SU-DHL-6 (cell line): ENCODE measurements at regions not wholly inside any gene's neighbourhood (a gene's known extent, or its start where the extent isn't known, plus 50 kb on each side); places are given as distances from the start of the nearest gene placed in this dataset.

Experiments
- H2AFZ ChIP-seq: fragments of 200-600 bp; sonication (generic); 2 replicates; pipeline ENCODE4 v1.6.1; 2014; ENCODE audit warnings: low read depth, mild to moderate bottlenecking, moderate library complexity, mixed read lengths, antibody characterized with exemption, low read length; ENCODE audit not compliant: severe bottlenecking
- H3F3A ChIP-seq: fragments of 200-600 bp; shearing (Covaris generic); 2 replicates; pipeline ENCODE4 v1.6.0; 2016; ENCODE audit warnings: antibody characterized with exemption, mild to moderate bottlenecking; ENCODE audit not compliant: insufficient read depth
- H3K27ac ChIP-seq: fragments of 200-600 bp; sonication (generic); 2 replicates; pipeline ENCODE4 v1.5.1; 2016; ENCODE audit warnings: low read depth, mild to moderate bottlenecking, low read length, moderate library complexity, mixed read lengths
- H3K27me3 ChIP-seq: fragments of 200-600 bp; sonication (generic), shearing (Covaris generic); 2 replicates; pipeline ENCODE4 v1.6.0; 2014; ENCODE audit warnings: mild to moderate bottlenecking, low read length
- H3K36me3 ChIP-seq: fragments of 200-600 bp; sonication (generic); 2 replicates; pipeline ENCODE4 v1.6.1; 2014; ENCODE audit warnings: mild to moderate bottlenecking, low read length, mixed read lengths
- H3K4me2 ChIP-seq: fragments of 300-600, 200-600 bp; shearing (Covaris generic), sonication (generic); 2 replicates; pipeline ENCODE4 v1.6.0; 2014; ENCODE audit warnings: low read length, low read depth, mild to moderate bottlenecking; ENCODE audit not compliant: poor library complexity, severe bottlenecking
- H3K4me3 ChIP-seq: fragments of 200-600 bp; sonication (generic); 2 replicates; pipeline ENCODE4 v1.5.1; 2014; ENCODE audit warnings: antibody characterized with exemption, low read length, mild to moderate bottlenecking, mixed read lengths; ENCODE audit not compliant: insufficient read depth, poor library complexity, severe bottlenecking
- H3K79me2 ChIP-seq: fragments of 200-600 bp; sonication (generic); 2 replicates; pipeline ENCODE4 v1.6.1; 2014; ENCODE audit warnings: mild to moderate bottlenecking, low read length, moderate library complexity; ENCODE audit not compliant: insufficient read depth
- H3K9ac ChIP-seq: fragments of 200-600 bp; sonication (generic); 2 replicates; pipeline ENCODE4 v1.7.0; 2014; ENCODE audit warnings: mild to moderate bottlenecking, low read length
- H3K9me2 ChIP-seq: fragments of 200-600 bp; sonication (generic); replicated peaks from 2 replicates; pipeline ENCODE4 v1.6.1; 2014; ENCODE audit warnings: low read length; ENCODE audit not compliant: insufficient read depth
- H3K9me3 ChIP-seq: fragments of 200-600 bp; sonication (generic); 2 replicates; pipeline ENCODE4 v1.6.1; 2014; ENCODE audit warnings: low read length, mixed read lengths; ENCODE audit not compliant: insufficient read depth
- H4K20me1 ChIP-seq: fragments of 200-600 bp; sonication (generic); 2 replicates; pipeline ENCODE4 v1.6.1; 2014; ENCODE audit warnings: low read depth, mild to moderate bottlenecking, antibody characterized with exemption, low read length, moderate library complexity, mixed read lengths
- EZH2phosphoT487 ChIP-seq: fragments of 200-600 bp; sonication (generic), shearing (Covaris generic); conservative IDR thresholded peaks from 2 replicates; pipeline ENCODE4 v1.6.1; 2018; ENCODE audit warnings: mild to moderate bottlenecking, antibody characterized with exemption, low read length, moderate library complexity, mixed read lengths
- TF ChIP-seq, protein P1 (sequence below): fragments of 200-600 bp; sonication (generic); IDR thresholded peaks from one replicate; pipeline ENCODE4 v1.5.1; 2017; ENCODE audit warnings: antibody characterized with exemption, mild to moderate bottlenecking, low read length, moderate library complexity; ENCODE audit not compliant: insufficient read depth, poor library complexity, severe bottlenecking

- no peak for TF ChIP-seq EZH2phosphoT487
- TF ChIP-seq, protein P1, sequence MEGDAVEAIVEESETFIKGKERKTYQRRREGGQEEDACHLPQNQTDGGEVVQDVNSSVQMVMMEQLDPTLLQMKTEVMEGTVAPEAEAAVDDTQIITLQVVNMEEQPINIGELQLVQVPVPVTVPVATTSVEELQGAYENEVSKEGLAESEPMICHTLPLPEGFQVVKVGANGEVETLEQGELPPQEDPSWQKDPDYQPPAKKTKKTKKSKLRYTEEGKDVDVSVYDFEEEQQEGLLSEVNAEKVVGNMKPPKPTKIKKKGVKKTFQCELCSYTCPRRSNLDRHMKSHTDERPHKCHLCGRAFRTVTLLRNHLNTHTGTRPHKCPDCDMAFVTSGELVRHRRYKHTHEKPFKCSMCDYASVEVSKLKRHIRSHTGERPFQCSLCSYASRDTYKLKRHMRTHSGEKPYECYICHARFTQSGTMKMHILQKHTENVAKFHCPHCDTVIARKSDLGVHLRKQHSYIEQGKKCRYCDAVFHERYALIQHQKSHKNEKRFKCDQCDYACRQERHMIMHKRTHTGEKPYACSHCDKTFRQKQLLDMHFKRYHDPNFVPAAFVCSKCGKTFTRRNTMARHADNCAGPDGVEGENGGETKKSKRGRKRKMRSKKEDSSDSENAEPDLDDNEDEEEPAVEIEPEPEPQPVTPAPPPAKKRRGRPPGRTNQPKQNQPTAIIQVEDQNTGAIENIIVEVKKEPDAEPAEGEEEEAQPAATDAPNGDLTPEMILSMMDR: no peak
- Histone ChIP-seq H3K9me2 (no peaks in the 10 kb centered on the region), H3K79me2 (no peaks in the 10 kb centered on the region), H3F3A (no peaks in the 10 kb centered on the region), H3K9ac (no peak overlapping the region), H3K4me2 (no peak overlapping the region), H3K4me3 (no peak overlapping the region), H3K36me3 (no peaks in the 10 kb centered on the region), H3K9me3 (no peaks in the 10 kb centered on the region), H2AFZ (no peak overlapping the region), H4K20me1 (no peaks in the 10 kb centered on the region), H3K27me3 (no peaks in the 10 kb centered on the region), H3K27ac (no peak overlapping the region)
Observed at GRCh38 chr15:94631608-94632007, 400.2 kb downstream of the MCTP2 start.

DNA sequence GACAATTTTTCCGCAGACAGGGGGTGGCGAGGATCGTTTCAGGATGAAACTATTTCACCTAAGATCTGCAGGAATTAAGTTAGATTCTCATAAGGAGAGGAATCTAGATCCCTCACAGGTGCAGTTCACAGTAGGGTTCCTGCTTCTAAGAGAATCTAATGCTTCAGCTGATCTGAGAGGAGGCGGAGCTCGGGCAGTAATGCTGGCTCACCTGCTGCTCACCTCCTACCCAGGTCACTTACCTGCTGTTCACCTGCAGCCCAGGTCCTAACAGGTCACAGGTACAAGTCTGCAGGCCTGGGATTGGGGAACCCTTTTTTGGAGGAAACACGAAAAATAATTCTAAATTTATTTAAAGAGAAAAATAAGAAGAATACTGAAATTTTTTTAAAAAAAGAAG lies 406.8 kb downstream of the MCTP2 start:
- H3K79me2 ChIP-seq: no peaks in the 10 kb centered on the region
- H3K27ac ChIP-seq: no peak overlapping the region
- no peaks in the 10 kb centered on the region for H3K9me2 ChIP-seq
- TF ChIP-seq, protein P1: no peak
- no peak for TF ChIP-seq EZH2phosphoT487
- H3K9me3 ChIP-seq: no peaks in the 10 kb centered on the region
- no peak overlapping the region for H3K4me2 ChIP-seq
- H3K9ac ChIP-seq: no peak overlapping the region
- no peaks in the 10 kb centered on the region for H3F3A ChIP-seq
- H3K27me3 ChIP-seq: no peaks in the 10 kb centered on the region
- H4K20me1 ChIP-seq: no peaks in the 10 kb centered on the region
- H3K36me3 ChIP-seq: no peaks in the 10 kb centered on the region
- H3K4me3 ChIP-seq: no peak overlapping the region
- H2AFZ ChIP-seq: no peak overlapping the region

GRCh38 chr15:94639701-94640100 lies 408.3 kb downstream of the MCTP2 start:
- no peak overlapping the region for H3K9ac ChIP-seq
- no peaks in the 10 kb centered on the region for H3K27me3 ChIP-seq
- H2AFZ ChIP-seq: no peak overlapping the region
- no peaks in the 10 kb centered on the region for H4K20me1 ChIP-seq
- H3K9me3 ChIP-seq: no peaks in the 10 kb centered on the region
- no peak overlapping the region for H3K4me2 ChIP-seq
- H3K9me2 ChIP-seq: no peaks in the 10 kb centered on the region
- H3K4me3 ChIP-seq: no peak overlapping the region
- no peaks in the 10 kb centered on the region for H3K36me3 ChIP-seq
- no peak for TF ChIP-seq EZH2phosphoT487
- TF ChIP-seq, protein P1: no peak
- no peaks in the 10 kb centered on the region for H3K79me2 ChIP-seq
- H3F3A ChIP-seq: no peaks in the 10 kb centered on the region
- no peak overlapping the region for H3K27ac ChIP-seq
